ENCODE measurements at regions not wholly inside any gene's neighbourhood (a gene's known extent, or its start where the extent isn't known, plus 50 kb on each side); places are given as distances from the start of the nearest gene placed in this dataset.

DNA sequence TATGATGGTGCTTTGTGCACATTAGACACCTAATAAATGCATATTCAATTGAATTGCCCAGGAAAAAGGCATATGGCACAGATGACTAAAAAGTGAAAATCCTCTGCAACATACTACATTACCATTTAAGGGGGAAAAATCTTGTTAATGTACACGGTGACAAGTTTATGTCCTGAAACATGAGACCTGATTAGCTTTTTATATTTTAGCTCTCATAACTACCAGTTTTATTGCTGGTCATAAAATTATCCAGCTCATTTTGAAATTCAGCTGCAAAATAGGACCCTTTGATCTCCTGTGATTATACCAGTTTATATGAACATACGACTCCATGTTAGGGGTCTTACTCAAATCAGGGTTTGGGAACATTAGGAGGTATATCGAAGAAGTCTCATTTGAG lies 684.6 kb upstream of the CCDC54 start:
- TF ChIP-seq YY1 (IDR thresholded peaks at IDR 0.05) (no peak), RAD21 (IDR thresholded peaks at IDR 0.05) (no peak), MAX (IDR thresholded peaks at IDR 0.05) (no peak), ZBTB33 (IDR thresholded peaks at IDR 0.05) (no peak), SP1 (IDR thresholded peaks at IDR 0.05) (no peak), GABPA (IDR thresholded peaks at IDR 0.05 in 1 of 2, conservative IDR thresholded peaks at IDR 0.05 in 1 of 2) (no peak), TAF1 (conservative IDR thresholded peaks at IDR 0.05) (no peak), FOXA1 (IDR thresholded peaks at IDR 0.05) (no peak), RXRA (IDR thresholded peaks at IDR 0.05) (no peak)
- TF ChIP-seq, protein P1, sequence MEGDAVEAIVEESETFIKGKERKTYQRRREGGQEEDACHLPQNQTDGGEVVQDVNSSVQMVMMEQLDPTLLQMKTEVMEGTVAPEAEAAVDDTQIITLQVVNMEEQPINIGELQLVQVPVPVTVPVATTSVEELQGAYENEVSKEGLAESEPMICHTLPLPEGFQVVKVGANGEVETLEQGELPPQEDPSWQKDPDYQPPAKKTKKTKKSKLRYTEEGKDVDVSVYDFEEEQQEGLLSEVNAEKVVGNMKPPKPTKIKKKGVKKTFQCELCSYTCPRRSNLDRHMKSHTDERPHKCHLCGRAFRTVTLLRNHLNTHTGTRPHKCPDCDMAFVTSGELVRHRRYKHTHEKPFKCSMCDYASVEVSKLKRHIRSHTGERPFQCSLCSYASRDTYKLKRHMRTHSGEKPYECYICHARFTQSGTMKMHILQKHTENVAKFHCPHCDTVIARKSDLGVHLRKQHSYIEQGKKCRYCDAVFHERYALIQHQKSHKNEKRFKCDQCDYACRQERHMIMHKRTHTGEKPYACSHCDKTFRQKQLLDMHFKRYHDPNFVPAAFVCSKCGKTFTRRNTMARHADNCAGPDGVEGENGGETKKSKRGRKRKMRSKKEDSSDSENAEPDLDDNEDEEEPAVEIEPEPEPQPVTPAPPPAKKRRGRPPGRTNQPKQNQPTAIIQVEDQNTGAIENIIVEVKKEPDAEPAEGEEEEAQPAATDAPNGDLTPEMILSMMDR (IDR thresholded peaks at IDR 0.05; ENCODE audit: low read depth, low read length, missing input control): no peak
- TF ChIP-seq, protein P2, sequence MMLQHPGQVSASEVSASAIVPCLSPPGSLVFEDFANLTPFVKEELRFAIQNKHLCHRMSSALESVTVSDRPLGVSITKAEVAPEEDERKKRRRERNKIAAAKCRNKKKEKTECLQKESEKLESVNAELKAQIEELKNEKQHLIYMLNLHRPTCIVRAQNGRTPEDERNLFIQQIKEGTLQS (IDR thresholded peaks at IDR 0.05): no peak
- TF ChIP-seq, protein P3, sequence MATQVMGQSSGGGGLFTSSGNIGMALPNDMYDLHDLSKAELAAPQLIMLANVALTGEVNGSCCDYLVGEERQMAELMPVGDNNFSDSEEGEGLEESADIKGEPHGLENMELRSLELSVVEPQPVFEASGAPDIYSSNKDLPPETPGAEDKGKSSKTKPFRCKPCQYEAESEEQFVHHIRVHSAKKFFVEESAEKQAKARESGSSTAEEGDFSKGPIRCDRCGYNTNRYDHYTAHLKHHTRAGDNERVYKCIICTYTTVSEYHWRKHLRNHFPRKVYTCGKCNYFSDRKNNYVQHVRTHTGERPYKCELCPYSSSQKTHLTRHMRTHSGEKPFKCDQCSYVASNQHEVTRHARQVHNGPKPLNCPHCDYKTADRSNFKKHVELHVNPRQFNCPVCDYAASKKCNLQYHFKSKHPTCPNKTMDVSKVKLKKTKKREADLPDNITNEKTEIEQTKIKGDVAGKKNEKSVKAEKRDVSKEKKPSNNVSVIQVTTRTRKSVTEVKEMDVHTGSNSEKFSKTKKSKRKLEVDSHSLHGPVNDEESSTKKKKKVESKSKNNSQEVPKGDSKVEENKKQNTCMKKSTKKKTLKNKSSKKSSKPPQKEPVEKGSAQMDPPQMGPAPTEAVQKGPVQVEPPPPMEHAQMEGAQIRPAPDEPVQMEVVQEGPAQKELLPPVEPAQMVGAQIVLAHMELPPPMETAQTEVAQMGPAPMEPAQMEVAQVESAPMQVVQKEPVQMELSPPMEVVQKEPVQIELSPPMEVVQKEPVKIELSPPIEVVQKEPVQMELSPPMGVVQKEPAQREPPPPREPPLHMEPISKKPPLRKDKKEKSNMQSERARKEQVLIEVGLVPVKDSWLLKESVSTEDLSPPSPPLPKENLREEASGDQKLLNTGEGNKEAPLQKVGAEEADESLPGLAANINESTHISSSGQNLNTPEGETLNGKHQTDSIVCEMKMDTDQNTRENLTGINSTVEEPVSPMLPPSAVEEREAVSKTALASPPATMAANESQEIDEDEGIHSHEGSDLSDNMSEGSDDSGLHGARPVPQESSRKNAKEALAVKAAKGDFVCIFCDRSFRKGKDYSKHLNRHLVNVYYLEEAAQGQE (IDR thresholded peaks at IDR 0.05): no peak

Measured in liver (tissue), 3 donors.